GM12875 (cell line): ENCODE measurements at regions not wholly inside any gene's neighbourhood (a gene's known extent, or its start where the extent isn't known, plus 50 kb on each side); places are given as distances from the start of the nearest gene placed in this dataset.

Experiments used
- H3K4me3 ChIP-seq: one replicate; pipeline ENCODE4 v1.5.1; 2011; ENCODE audit warnings: low read depth, low read length, control low read depth
- CTCF ChIP-seq: IDR thresholded peaks from 2 replicates; pipeline ENCODE4 v1.5.1; 2011; ENCODE audit warnings: low read depth, mild to moderate bottlenecking, control low read depth, inconsistent platforms, low read length, moderate library complexity, borderline replicate concordance; ENCODE audit not compliant: insufficient read depth

- TF ChIP-seq CTCF, result no peak
- H3K4me3 ChIP-seq, result no peak overlapping the region
Measured at GRCh38 chr7:115273139-115273772, 351.4 kb downstream of the MDFIC start.

GRCh38 chr7:115271332-115272235 is 349.7 kb downstream of the MDFIC start:
- no peak overlapping the region for H3K4me3 ChIP-seq

GRCh38 chr7:115269486-115269885 is 347.6 kb downstream of the MDFIC start:
- no peak overlapping the region for H3K4me3 ChIP-seq
- no peak for TF ChIP-seq CTCF

More at GRCh38 chr7:115271332-115272235, 349.7 kb downstream of the MDFIC start:
- no peak for TF ChIP-seq CTCF

GRCh38 chr7:115267503-115267902 is 345.6 kb downstream of the MDFIC start:
- no peak overlapping the region for H3K4me3 ChIP-seq
- TF ChIP-seq CTCF, result no peak

- no peak overlapping the region for H3K4me3 ChIP-seq
- no peak for TF ChIP-seq CTCF
Measured at GRCh38 chr7:115260381-115260780, 338.5 kb downstream of the MDFIC start.

GRCh38 chr7:115252461-115252860 is 330.6 kb downstream of the MDFIC start:
- TF ChIP-seq CTCF, result no peak

GRCh38 chr7:115249080-115249479 is 327.2 kb downstream of the MDFIC start:
- TF ChIP-seq CTCF, result no peak
- no peak overlapping the region for H3K4me3 ChIP-seq

More at GRCh38 chr7:115252461-115252860, 330.6 kb downstream of the MDFIC start:
- H3K4me3 ChIP-seq, result no peak overlapping the region
